Effector memory CD8-positive, alpha-beta T cell (primary cell): ENCODE measurements at regions not wholly inside any gene's neighbourhood (a gene's known extent, or its start where the extent isn't known, plus 50 kb on each side); places are given as distances from the start of the nearest gene placed in this dataset.
A peak's percentile ranks its signal among the peaks of the same experiment; 100 is the strongest.
"Not testable (repeated sequence)": the region's sequence is repeated elsewhere in the genome, so short reads cannot be mapped to it uniquely, and the experiment has no call there.

Source experiments
- ATAC-seq: fragments of 150-1000 bp; cut with Tn5 transposase; replicated peaks from 2 replicates; pipeline ENCODE4 v1.10.0; 2021; ENCODE audit warnings: mild to moderate bottlenecking, moderate library complexity
- DNase-seq, 3 experiments: peaks; one replicate each; pipeline ENCODE4 v3.0.0; 2021
- H3K27ac Mint-ChIP-seq, 2 donors: one replicate each; pipeline ENCODE4 v1.8.0; 2022; ENCODE audit warnings: mild to moderate bottlenecking in 2 of 2, mixed read lengths in 2 of 2, moderate library complexity in 2 of 2
- H3K27me3 Mint-ChIP-seq, 2 donors: one replicate each; pipeline ENCODE4 v1.8.0; 2022; ENCODE audit warnings: mixed read lengths in 2 of 2
- H3K36me3 Mint-ChIP-seq: one replicate; pipeline ENCODE4 v1.8.0; 2022; ENCODE audit warnings: mild to moderate bottlenecking, moderate library complexity, mixed read lengths; ENCODE audit not compliant: insufficient read depth
- H3K4me1 Mint-ChIP-seq, 2 donors: one replicate each; pipeline ENCODE4 v1.8.0; 2022; ENCODE audit warnings: low read depth in 2 of 2, mixed read lengths in 2 of 2
- H3K4me3 Mint-ChIP-seq, 2 donors: one replicate each; pipeline ENCODE4 v1.8.0; 2022; ENCODE audit warnings: mild to moderate bottlenecking in 2 of 2, mixed read lengths in 2 of 2, moderate library complexity in 2 of 2
- H3K9me3 Mint-ChIP-seq, 2 donors: one replicate each; pipeline ENCODE4 v1.8.0; 2022; ENCODE audit warnings: mixed read lengths in 2 of 2

DNA sequence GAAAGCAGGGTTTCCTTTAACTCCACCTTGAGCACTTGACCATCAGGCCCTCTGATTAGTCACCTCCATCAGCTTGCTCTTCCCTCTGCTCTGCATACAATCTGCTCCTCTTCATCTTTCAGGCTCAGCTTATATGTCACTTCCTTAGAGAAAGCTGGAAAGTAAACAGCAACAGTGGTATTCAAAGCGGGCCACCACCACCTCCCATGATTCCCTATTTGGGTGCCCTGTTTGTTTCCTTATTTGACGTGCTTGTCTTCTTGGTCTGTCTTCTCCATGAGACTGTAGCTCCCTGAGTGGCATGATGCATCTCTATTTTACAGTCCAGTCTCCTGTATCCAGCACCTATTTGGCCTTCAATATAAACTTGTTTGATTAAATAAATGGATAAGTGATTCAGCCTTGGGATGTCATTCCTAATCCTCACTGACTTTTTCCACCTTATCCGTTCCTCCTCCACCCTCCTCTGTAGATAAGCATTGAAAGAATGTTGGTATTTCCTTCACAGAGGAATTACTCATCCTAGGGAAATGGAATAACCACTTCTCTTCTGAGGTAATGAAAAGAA is 102.8 kb upstream of the SGK1 start:
- DNase-seq: no peak
- Mint-ChIP-seq H3K4me1 (no peaks in the 10 kb centered on the region), H3K9me3 (no peaks in the 10 kb centered on the region), H3K4me3 (no peak overlapping the region), H3K27me3 (peaks cover 0 to under 1% of the 10 kb centered on the region in 2 donors), H3K36me3 (no peaks in the 10 kb centered on the region), H3K27ac (no peak overlapping the region)
- ATAC-seq: no peak

DNA sequence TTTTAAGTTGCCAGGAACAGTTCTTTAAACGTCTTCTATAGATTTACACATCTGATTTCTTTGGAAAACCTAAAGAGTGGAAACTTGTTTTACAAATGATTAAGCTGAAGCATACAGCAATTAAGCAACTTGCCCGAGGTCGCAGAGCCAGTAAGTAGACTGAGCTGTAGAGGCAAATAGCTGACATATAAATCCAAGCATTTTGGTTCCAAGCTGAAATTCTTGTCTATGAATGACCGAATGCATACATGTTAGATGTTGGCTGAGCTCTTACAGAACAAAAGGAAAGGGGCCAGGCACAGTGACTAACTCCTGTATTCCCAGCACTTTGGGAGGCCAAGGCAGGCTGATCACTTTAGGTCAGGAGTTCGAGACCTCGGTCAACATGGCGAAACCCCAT is 101.8 kb upstream of the SGK1 start:
- no peak for DNase-seq
- H3K36me3 Mint-ChIP-seq: no peaks in the 10 kb centered on the region
- peaks cover 0 to 2% of the 10 kb centered on the region in 2 donors for H3K4me1 Mint-ChIP-seq
- no peak overlapping the region for H3K4me3 Mint-ChIP-seq
- no peak overlapping the region for H3K27ac Mint-ChIP-seq
- ATAC-seq: no peak
- peaks cover 4 to 8% of the 10 kb centered on the region in 2 donors for H3K27me3 Mint-ChIP-seq
- H3K9me3 Mint-ChIP-seq: no peaks in the 10 kb centered on the region

DNA sequence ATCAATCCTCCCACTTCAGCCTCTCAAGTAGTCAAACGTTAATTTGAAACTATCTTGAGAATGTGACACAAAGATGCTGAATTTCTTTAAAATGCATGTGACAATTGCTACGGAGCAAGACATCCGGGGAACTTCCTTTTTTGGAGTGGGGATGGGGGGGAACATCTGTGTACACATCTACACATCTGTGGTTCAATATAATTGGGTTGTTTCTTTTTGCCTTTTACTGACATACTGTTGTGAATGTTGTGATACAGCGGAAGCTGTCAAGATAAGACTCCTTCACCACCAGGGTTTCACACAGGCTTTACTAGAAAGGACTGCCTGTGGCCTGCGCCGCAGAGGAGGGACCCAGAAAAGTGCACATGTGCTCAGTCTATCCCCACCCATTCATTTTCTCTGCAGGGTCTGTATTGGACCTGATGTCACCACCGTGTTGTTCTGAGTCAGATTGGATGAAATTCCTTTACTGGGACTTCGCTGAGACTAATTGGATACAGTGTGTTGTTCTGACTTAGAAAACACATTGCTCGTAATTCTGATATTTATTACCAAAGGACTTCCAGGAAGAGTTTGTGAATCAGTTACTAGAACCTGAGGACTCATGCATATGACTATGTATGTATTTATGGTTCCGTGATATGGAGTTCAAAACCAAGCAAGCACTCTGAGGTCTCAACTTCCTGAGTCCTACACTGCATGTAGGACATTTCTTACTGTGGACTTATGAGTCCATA is 98.7 kb upstream of the SGK1 start:
- Mint-ChIP-seq H3K4me1 (peaks cover 0 to 2% of the 10 kb centered on the region in 2 donors), H3K27me3 (peaks cover 4 to 8% of the 10 kb centered on the region in 2 donors), H3K9me3 (no peaks in the 10 kb centered on the region), H3K27ac (no peak overlapping the region), H3K36me3 (no peaks in the 10 kb centered on the region), H3K4me3 (no peak overlapping the region)
- DNase-seq (no peak), ATAC-seq (peak; percentile 66)

- H3K4me1 Mint-ChIP-seq: peaks cover 0 to 2% of the 10 kb centered on the region in 2 donors
- peaks cover 4 to 8% of the 10 kb centered on the region in 2 donors for H3K27me3 Mint-ChIP-seq
- no peaks in the 10 kb centered on the region for H3K36me3 Mint-ChIP-seq
- H3K27ac Mint-ChIP-seq: no peak overlapping the region
- no peak for DNase-seq
- no peaks in the 10 kb centered on the region for H3K9me3 Mint-ChIP-seq
- no peak for ATAC-seq
- H3K4me3 Mint-ChIP-seq: no peak overlapping the region
Observed at GRCh38 chr6:134415656-134416055, 97.7 kb upstream of the SGK1 start.

GRCh38 chr6:134415194-134415593 is 97.3 kb upstream of the SGK1 start:
- no peaks in the 10 kb centered on the region for H3K36me3 Mint-ChIP-seq
- H3K27ac Mint-ChIP-seq: no peak overlapping the region
- peaks cover 5 to 8% of the 10 kb centered on the region in 2 donors for H3K27me3 Mint-ChIP-seq
- ATAC-seq: no peak
- no peak overlapping the region for H3K4me3 Mint-ChIP-seq
- H3K4me1 Mint-ChIP-seq: peaks cover 0 to 2% of the 10 kb centered on the region in 2 donors
- H3K9me3 Mint-ChIP-seq: no peaks in the 10 kb centered on the region
- no peak for DNase-seq

DNA sequence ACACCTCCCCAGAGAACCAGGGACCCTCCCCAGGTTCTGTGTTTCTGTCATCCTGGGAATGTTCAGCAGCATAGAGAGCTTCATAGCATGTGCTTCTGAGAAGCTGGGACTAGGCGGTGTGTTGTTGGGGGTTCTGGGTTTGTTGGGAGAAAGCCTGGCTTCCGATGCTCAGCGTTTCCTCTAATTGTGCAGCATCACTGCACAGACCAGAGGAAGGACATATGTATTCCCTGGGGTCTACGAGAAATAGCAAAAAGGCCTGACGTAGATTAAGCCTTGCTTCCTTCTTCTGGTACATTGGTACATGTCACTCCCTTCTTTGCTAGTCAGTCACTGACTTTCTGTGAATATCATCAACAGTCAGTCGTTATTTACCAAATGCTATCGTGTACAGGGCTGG is 96.9 kb upstream of the SGK1 start:
- Mint-ChIP-seq H3K27me3 (peaks cover 8 to 9% of the 10 kb centered on the region in 2 donors), H3K4me3 (no peak overlapping the region), H3K36me3 (no peaks in the 10 kb centered on the region), H3K4me1 (peaks cover 0 to 2% of the 10 kb centered on the region in 2 donors), H3K27ac (no peak overlapping the region), H3K9me3 (no peaks in the 10 kb centered on the region)
- DNase-seq (no peak), ATAC-seq (no peak)

DNA sequence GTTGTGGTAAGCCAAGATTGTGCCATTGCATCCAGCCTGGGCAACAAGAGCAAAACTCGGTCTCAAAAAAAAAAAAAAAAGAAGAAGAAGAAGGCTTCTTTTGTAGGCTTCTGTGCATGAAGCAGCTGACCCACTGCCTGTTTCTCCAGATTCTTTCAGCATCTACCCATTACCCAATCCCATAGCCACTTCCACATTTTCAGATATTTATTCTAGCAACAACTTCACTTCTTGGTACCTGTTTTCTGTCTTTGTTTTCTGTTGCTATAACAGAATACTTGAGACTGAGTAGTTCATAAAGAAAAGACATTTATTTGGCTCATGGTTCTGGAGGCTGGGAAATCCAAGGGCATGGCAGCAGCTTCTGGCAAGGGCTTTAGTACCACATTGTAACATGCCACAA is 95.3 kb upstream of the SGK1 start:
- DNase-seq: no peak
- H3K4me1 Mint-ChIP-seq: peaks cover 0 to 2% of the 10 kb centered on the region in 2 donors

GRCh38 chr6:134410541-134410940 is 92.6 kb upstream of the SGK1 start:
- ATAC-seq (no peak), DNase-seq (no peak)
- Mint-ChIP-seq H3K4me1 (peaks cover 0 to 2% of the 10 kb centered on the region in 2 donors), H3K27ac (no peak overlapping the region), H3K27me3 (peaks cover 6 to 9% of the 10 kb centered on the region in 2 donors), H3K4me3 (no peak overlapping the region), H3K36me3 (no peaks in the 10 kb centered on the region), H3K9me3 (no peaks in the 10 kb centered on the region)

More for the DNA sequence above, 95.3 kb upstream of the SGK1 start:
- Mint-ChIP-seq H3K4me3 (no peak overlapping the region), H3K36me3 (no peaks in the 10 kb centered on the region), H3K9me3 (no peaks in the 10 kb centered on the region), H3K27me3 (peaks cover 8 to 9% of the 10 kb centered on the region in 2 donors), H3K27ac (peak overlapping the region in 1 of 2 donors; percentile 32)
- ATAC-seq: no peak

DNA sequence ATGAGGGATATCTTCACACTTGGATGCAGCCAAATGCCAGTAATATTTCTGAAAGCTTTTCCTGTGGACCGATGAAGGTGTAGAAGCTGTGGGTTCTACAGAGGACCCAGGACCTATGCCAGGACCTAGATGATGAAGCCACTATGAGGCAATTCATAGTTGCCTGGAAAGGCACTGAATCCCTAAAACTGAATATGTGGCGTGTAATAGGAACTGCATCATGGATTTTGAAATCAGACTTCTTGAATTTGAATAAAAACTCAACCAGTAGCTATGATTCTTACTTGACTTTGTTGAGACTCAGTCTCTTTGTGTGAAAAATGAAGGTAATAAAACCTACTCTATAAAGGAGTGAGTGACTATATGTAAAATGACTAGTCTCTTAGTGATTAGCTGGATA is 89.9 kb upstream of the SGK1 start:
- Mint-ChIP-seq H3K4me1 (no peaks in the 10 kb centered on the region), H3K27me3 (peaks cover 0 to 5% of the 10 kb centered on the region in 2 donors), H3K9me3 (no peaks in the 10 kb centered on the region), H3K36me3 (no peaks in the 10 kb centered on the region), H3K4me3 (no peak overlapping the region), H3K27ac (no peak overlapping the region)
- no peak for ATAC-seq
- no peak for DNase-seq

- Mint-ChIP-seq H3K27ac (no peak overlapping the region), H3K4me1 (peaks cover 0 to 3% of the 10 kb centered on the region in 2 donors), H3K4me3 (no peak overlapping the region), H3K9me3 (no peaks in the 10 kb centered on the region), H3K27me3 (peaks cover 0 to 5% of the 10 kb centered on the region in 2 donors), H3K36me3 (no peaks in the 10 kb centered on the region)
- no peak for DNase-seq
- ATAC-seq: no peak
Observed at GRCh38 chr6:134406311-134406710, 88.4 kb upstream of the SGK1 start.

- no peaks in the 10 kb centered on the region for H3K9me3 Mint-ChIP-seq
- no peaks in the 10 kb centered on the region for H3K36me3 Mint-ChIP-seq
- no peak overlapping the region for H3K4me3 Mint-ChIP-seq
- H3K27me3 Mint-ChIP-seq: peaks cover 0 to 5% of the 10 kb centered on the region in 2 donors
- H3K27ac Mint-ChIP-seq: no peak overlapping the region
- H3K4me1 Mint-ChIP-seq: peaks cover 0 to 3% of the 10 kb centered on the region in 2 donors
- ATAC-seq: no peak
- DNase-seq: no peak
Observed at GRCh38 chr6:134405386-134406087, 87.6 kb upstream of the SGK1 start.

- H3K36me3 Mint-ChIP-seq, H3K9me3 Mint-ChIP-seq, H3K4me3 Mint-ChIP-seq: not testable (repeated sequence)
Observed at GRCh38 chr6:134403312-134403711, 85.4 kb upstream of the SGK1 start.

GRCh38 chr6:134402372-134402984 is 84.6 kb upstream of the SGK1 start:
- Mint-ChIP-seq H3K27ac (no peak overlapping the region), H3K36me3 (no peaks in the 10 kb centered on the region), H3K27me3 (no peaks in the 10 kb centered on the region), H3K4me1 (peaks cover 0 to 3% of the 10 kb centered on the region in 2 donors), H3K4me3 (no peak overlapping the region), H3K9me3 (no peaks in the 10 kb centered on the region)
- ATAC-seq (no peak), DNase-seq (no peak)

More at GRCh38 chr6:134403312-134403711, 85.4 kb upstream of the SGK1 start:
- DNase-seq, ATAC-seq, H3K27me3 Mint-ChIP-seq, H3K4me1 Mint-ChIP-seq, H3K27ac Mint-ChIP-seq: not testable (repeated sequence)
